T-cell (primary cell): ENCODE measurements at regions not wholly inside any gene's neighbourhood (a gene's known extent, or its start where the extent isn't known, plus 50 kb on each side); places are given as distances from the start of the nearest gene placed in this dataset.

Experiments
- ATAC-seq, 4 experiments: fragments of 200-7000 bp in 3 of 4; fragments of 150-1000 bp in 1 of 4; cut with Tn5 transposase; replicated peaks in 1 of 4; 1 replicate in 3 of 4; 2 replicates in 1 of 4; pipeline ENCODE4 v1.10.0; 2021; ENCODE audit warnings: moderate library complexity in 3 of 4, mild to moderate bottlenecking in 2 of 4, moderate number of reproducible peaks in 1 of 4
- CTCF ChIA-PET, 2 donors: fragments of 300-600 bp; sonication (Branson Sonifier 250); formaldehyde crosslinking; loops; one replicate each; lab custom pipeline; 2022; ENCODE audit warnings: antibody characterized with exemption in 2 of 2; lab: Charles Lee
- POLR2A ChIA-PET, 2 donors: fragments of 300-600 bp; sonication (Branson Sonifier 250); formaldehyde crosslinking; loops; one replicate each; lab custom pipeline; 2022; ENCODE audit warnings: antibody characterized with exemption in 2 of 2; lab: Charles Lee
- DNase-seq, 35 experiments: peaks; one replicate each; pipeline versions ENCODE4 v3.0.0 to v3.0.0-alpha.2; 2013 to 2023
- H3K27ac ChIP-seq: one replicate; pipeline ENCODE4 v1.5.1; 2013; ENCODE audit warnings: low read length
- H3K27me3 ChIP-seq, 2 experiments: replicated peaks in 1 of 2; 1 replicate in 1 of 2; 2 replicates in 1 of 2; pipeline versions ENCODE4 v1.6.1 to v1.7.0; 2013; ENCODE audit warnings: low read length in 1 of 2, mixed read lengths in 1 of 2; ENCODE audit not compliant: control insufficient read depth in 2 of 2, insufficient read depth in 2 of 2; ENCODE audit errors: extremely low read depth in 1 of 2
- H3K36me3 ChIP-seq, 2 donors: 1 replicate in 1 of 2; 2 replicates in 1 of 2; pipeline versions ENCODE4 v1.6.1 to v1.7.0; 2013; ENCODE audit warnings: low read length in 1 of 2; ENCODE audit not compliant: control insufficient read depth in 2 of 2, insufficient read depth in 1 of 2; ENCODE audit errors: extremely low read depth in 1 of 2
- H3K4me1 ChIP-seq, 2 experiments: 1 replicate in 1 of 2; 2 replicates in 1 of 2; pipeline versions ENCODE4 v1.6.1 to v1.7.0; 2013; ENCODE audit warnings: low read length in 2 of 2, mixed read lengths in 1 of 2; ENCODE audit not compliant: insufficient read depth in 2 of 2, control insufficient read depth in 1 of 2; ENCODE audit errors: extremely low read depth in 1 of 2
- H3K4me3 ChIP-seq, 2 donors: 1 replicate in 1 of 2; 2 replicates in 1 of 2; pipeline versions ENCODE4 v1.5.1 to v1.7.0; 2013; ENCODE audit warnings: mild to moderate bottlenecking in 2 of 2, low read length in 1 of 2, moderate library complexity in 1 of 2; ENCODE audit not compliant: control insufficient read depth in 1 of 2; ENCODE audit errors: extremely low read depth in 1 of 2
- H3K9me3 ChIP-seq: 2 replicates; pipeline ENCODE4 v1.7.0; 2013
- H3K27ac Mint-ChIP-seq, 2 donors: one replicate each; pipeline ENCODE4 v1.8.0; 2020 to 2021; ENCODE audit warnings: mild to moderate bottlenecking in 2 of 2, mixed read lengths in 2 of 2
- H3K27me3 Mint-ChIP-seq, 2 donors: one replicate each; pipeline ENCODE4 v1.8.0; 2021 to 2022; ENCODE audit warnings: mixed read lengths in 2 of 2
- H3K36me3 Mint-ChIP-seq: one replicate; pipeline ENCODE4 v1.8.0; 2021; ENCODE audit warnings: mixed read lengths
- H3K4me1 Mint-ChIP-seq, 3 donors: one replicate each; pipeline ENCODE4 v1.8.0; 2020 to 2022; ENCODE audit warnings: mixed read lengths in 3 of 3, mild to moderate bottlenecking in 1 of 3
- H3K4me3 Mint-ChIP-seq, 3 donors: one replicate each; pipeline ENCODE4 v1.8.0; 2020 to 2022; ENCODE audit warnings: mild to moderate bottlenecking in 3 of 3, mixed read lengths in 3 of 3, moderate library complexity in 3 of 3
- H3K9me3 Mint-ChIP-seq, 3 donors: one replicate each; pipeline ENCODE4 v1.8.0; 2020 to 2022; ENCODE audit warnings: mixed read lengths in 3 of 3
- WGBS: methylation state at CpG from one replicate; pipeline ENCODE4 v1.1.5; 2013; ENCODE audit warnings: missing lambda C conversion rate; ENCODE audit not compliant: insufficient coverage; 5-methylcytosine and 5-hydroxymethylcytosine counted together

DNA sequence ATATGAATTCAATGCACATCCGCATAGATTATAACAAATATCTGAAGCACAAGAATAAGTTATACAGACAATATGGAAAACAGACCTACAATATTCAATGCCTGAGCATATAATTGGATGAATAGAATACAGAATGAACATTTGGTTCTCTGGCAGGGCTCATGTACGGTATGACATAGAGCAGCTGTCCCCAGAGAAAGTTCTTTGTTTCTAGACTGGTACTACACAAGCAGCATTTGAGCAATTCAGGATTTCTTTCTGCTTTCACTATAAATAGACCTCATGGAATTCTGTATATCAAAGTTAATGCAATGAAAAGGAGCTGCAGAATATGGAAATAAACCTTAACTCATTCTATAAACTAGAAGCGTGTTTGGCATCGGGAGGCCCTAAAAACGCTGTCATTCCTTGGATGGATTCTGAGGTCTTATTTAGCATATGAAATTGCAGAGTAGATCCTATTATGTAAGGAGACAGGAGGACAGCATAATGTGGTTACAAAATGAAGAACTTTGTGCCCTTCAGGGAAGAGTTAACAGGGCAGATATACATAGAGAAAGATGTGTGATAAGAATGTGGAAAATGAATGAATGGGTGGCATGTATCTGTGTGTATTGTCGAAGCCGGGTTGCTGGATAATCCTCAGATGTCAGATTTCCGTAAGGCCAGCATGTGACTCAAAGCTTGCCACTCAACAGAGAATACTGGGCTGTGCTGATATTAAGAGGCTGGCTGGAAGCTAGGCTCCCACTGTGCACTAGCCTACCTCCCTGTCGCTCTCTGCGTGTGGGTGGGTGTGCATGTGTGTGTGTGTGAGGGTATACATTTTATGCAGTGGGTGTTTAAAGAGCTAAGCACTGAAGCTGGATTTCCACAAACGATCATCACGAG is 103.3 kb upstream of the SLC4A4 start:
- H3K4me1 ChIP-seq: no peaks in the 10 kb centered on the region
- no peak for DNase-seq
- 88% methylated on average over 3 of the region's 12 CpGs for WGBS
- Mint-ChIP-seq H3K36me3 (no peaks in the 10 kb centered on the region), H3K9me3 (no peaks in the 10 kb centered on the region), H3K27ac (no peak overlapping the region), H3K4me1 (peaks cover 0 to 2% (median 0%) of the 10 kb centered on the region in 3 donors), H3K27me3 (no peaks in the 10 kb centered on the region), H3K4me3 (no peak overlapping the region)
- no peak overlapping the region for H3K4me3 ChIP-seq
- ChIA-PET POLR2A (interaction anchor here (0.7 to 0.8 kb wide), 2 partner anchors 11 to 1817 kb away, joined by 5 to 10 read pairs; no protein-coding TSS in a partner anchor), CTCF (interaction anchor here in 1 of 2 donors (0.7 kb wide), 1 partner anchor 34 kb away, joined by 8 read pairs; no protein-coding TSS in a partner anchor)
- no peaks in the 10 kb centered on the region for H3K27me3 ChIP-seq
- no peaks in the 10 kb centered on the region for H3K36me3 ChIP-seq
- no peak overlapping the region for H3K27ac ChIP-seq
- H3K9me3 ChIP-seq: no peaks in the 10 kb centered on the region
- no peak for ATAC-seq

DNA sequence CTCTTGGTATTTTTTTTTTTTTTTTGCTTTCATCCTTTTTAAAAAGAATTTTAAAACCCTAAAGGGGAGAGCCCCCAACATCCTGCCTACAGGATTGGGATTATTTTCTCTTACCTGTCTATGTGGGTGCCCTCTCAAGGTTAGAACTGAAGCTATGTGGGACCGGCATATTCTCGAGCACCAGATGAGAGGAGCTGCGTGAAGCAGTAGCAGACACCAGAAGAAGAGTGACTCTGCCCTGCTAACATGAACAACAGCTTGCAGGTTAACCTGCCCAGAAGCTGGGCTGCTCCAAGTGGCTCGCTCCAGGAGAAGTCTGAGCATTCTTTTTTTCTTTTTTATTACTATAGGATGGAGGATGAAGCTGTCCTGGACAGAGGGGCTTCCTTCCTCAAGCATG is 102.6 kb upstream of the SLC4A4 start:
- no peaks in the 10 kb centered on the region for H3K36me3 ChIP-seq
- H3K27me3 Mint-ChIP-seq: no peaks in the 10 kb centered on the region
- H3K27ac Mint-ChIP-seq: no peak overlapping the region
- 71% methylated on average over 3 of the region's 4 CpGs for WGBS
- CTCF ChIA-PET: interaction anchor here in 1 of 2 donors (0.5 to 0.7 kb wide), 2 partner anchors 33 to 36 kb away, joined by 3 to 8 read pairs; no protein-coding TSS in a partner anchor
- no peak for DNase-seq
- peaks cover 0 to 2% (median 0%) of the 10 kb centered on the region in 3 donors for H3K4me1 Mint-ChIP-seq
- no peaks in the 10 kb centered on the region for H3K36me3 Mint-ChIP-seq
- ATAC-seq: no peak
- no peak overlapping the region for H3K4me3 Mint-ChIP-seq
- H3K27me3 ChIP-seq: no peaks in the 10 kb centered on the region
- H3K4me1 ChIP-seq: no peaks in the 10 kb centered on the region
- no peaks in the 10 kb centered on the region for H3K9me3 ChIP-seq
- no peak overlapping the region for H3K4me3 ChIP-seq
- no peak overlapping the region for H3K27ac ChIP-seq
- POLR2A ChIA-PET: interaction anchor here (0.7 to 0.8 kb wide), 2 partner anchors 11 to 1816 kb away, joined by 5 to 10 read pairs; no protein-coding TSS in a partner anchor
- no peaks in the 10 kb centered on the region for H3K9me3 Mint-ChIP-seq

DNA sequence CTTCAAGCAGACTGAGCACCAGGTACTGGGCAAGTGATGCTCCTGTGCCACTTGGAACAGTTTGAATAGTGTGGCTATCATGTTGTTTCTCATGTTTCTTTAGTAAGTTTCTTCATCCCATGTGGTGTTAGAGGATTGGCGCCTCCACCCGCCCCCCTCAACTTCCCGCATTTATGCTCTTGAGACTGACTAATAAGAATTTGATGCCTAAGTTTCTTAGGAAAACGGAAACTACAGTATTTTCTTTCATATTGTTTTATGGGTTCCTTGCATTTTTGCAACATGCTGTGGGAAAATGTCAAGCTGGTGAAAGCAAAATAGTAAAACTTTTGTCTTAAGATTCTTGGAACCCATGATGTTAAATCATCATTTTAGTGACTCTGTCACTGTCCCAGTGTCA is 101.2 kb upstream of the SLC4A4 start:
- H3K27ac Mint-ChIP-seq: no peak overlapping the region
- H3K27me3 ChIP-seq: no peaks in the 10 kb centered on the region
- H3K4me1 Mint-ChIP-seq: peaks cover 0 to 2% (median 0%) of the 10 kb centered on the region in 3 donors
- no peak overlapping the region for H3K4me3 Mint-ChIP-seq
- H3K9me3 Mint-ChIP-seq: no peaks in the 10 kb centered on the region
- H3K27me3 Mint-ChIP-seq: no peaks in the 10 kb centered on the region
- H3K27ac ChIP-seq: no peak overlapping the region
- WGBS: no CpG with 5 or more reads among the region's 4 CpGs
- H3K4me3 ChIP-seq: no peak overlapping the region
- ChIA-PET CTCF (no interaction called here), POLR2A (no interaction called here)
- ATAC-seq (no peak), DNase-seq (no peak)
- H3K36me3 ChIP-seq: no peaks in the 10 kb centered on the region
- H3K36me3 Mint-ChIP-seq: no peaks in the 10 kb centered on the region
- H3K9me3 ChIP-seq: no peaks in the 10 kb centered on the region
- no peaks in the 10 kb centered on the region for H3K4me1 ChIP-seq

DNA sequence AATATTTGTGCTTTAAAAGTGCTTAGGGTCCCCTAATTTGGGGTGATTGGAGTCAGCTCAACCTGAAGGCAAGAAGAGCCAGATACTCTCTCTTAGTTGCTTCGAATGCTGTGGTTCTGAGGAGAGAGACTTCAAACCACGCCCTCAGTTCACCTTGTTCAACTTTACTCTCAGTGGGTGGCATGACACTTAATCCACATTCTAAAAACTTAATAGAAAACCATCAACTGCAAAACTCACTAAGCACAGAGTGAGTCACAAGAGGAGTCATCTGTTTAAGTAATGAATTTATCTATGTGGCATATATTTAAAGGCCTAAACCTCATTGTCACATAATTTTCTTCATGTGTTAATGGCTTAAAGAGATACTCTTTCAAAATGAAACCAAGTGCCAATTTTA is 99.5 kb upstream of the SLC4A4 start:
- Mint-ChIP-seq H3K9me3 (no peaks in the 10 kb centered on the region), H3K27ac (no peak overlapping the region), H3K27me3 (peaks cover 0 to 5% of the 10 kb centered on the region in 2 donors), H3K4me3 (no peak overlapping the region), H3K36me3 (no peaks in the 10 kb centered on the region), H3K4me1 (peaks cover 0 to 2% (median 0%) of the 10 kb centered on the region in 3 donors)
- H3K27me3 ChIP-seq: no peaks in the 10 kb centered on the region
- H3K4me3 ChIP-seq: no peak overlapping the region
- DNase-seq: no peak
- no peak for ATAC-seq
- CTCF ChIA-PET: no interaction called here
- H3K27ac ChIP-seq: no peak overlapping the region
- H3K36me3 ChIP-seq: no peaks in the 10 kb centered on the region
- WGBS: no CpG with 5 or more reads among the region's 2 CpGs
- H3K9me3 ChIP-seq: no peaks in the 10 kb centered on the region
- no peaks in the 10 kb centered on the region for H3K4me1 ChIP-seq
- POLR2A ChIA-PET: no interaction called here

DNA sequence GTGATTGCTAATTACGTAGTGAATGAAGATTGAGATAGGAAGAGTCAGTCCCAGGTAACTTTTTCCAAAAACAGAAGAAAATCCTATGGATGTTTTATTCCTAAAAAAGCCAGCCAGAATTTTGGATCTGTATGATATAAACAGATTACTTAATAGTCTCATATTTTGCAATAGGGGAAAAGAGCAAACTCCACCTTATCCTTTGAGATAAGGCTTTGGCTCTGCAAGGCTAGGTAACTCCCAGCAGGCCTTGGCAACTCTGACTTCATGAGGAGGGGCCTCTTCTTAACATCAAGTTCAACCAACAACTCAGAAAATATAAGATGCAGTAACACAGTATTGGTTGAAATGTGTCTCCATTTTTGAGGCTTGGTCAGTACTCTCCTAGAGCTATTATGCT is 98.7 kb upstream of the SLC4A4 start:
- no peaks in the 10 kb centered on the region for H3K9me3 Mint-ChIP-seq
- no peaks in the 10 kb centered on the region for H3K36me3 Mint-ChIP-seq
- H3K27ac ChIP-seq: no peak overlapping the region
- H3K4me3 ChIP-seq: no peak overlapping the region
- no peaks in the 10 kb centered on the region for H3K27me3 ChIP-seq
- POLR2A ChIA-PET: no interaction called here
- no CpG with 5 or more reads among the region's 1 CpG for WGBS
- no peaks in the 10 kb centered on the region for H3K36me3 ChIP-seq
- CTCF ChIA-PET: interaction anchor here in 1 of 2 donors (1.1 kb wide), 1 partner anchor 13 kb away, joined by 3 read pairs; no protein-coding TSS in a partner anchor
- H3K9me3 ChIP-seq: no peaks in the 10 kb centered on the region
- no peaks in the 10 kb centered on the region for H3K4me1 ChIP-seq
- ATAC-seq (no peak), DNase-seq (no peak)
- no peak overlapping the region for H3K4me3 Mint-ChIP-seq
- H3K4me1 Mint-ChIP-seq: peaks cover 0 to 2% (median 0%) of the 10 kb centered on the region in 3 donors
- no peak overlapping the region for H3K27ac Mint-ChIP-seq
- H3K27me3 Mint-ChIP-seq: peaks cover 0 to 5% of the 10 kb centered on the region in 2 donors

DNA sequence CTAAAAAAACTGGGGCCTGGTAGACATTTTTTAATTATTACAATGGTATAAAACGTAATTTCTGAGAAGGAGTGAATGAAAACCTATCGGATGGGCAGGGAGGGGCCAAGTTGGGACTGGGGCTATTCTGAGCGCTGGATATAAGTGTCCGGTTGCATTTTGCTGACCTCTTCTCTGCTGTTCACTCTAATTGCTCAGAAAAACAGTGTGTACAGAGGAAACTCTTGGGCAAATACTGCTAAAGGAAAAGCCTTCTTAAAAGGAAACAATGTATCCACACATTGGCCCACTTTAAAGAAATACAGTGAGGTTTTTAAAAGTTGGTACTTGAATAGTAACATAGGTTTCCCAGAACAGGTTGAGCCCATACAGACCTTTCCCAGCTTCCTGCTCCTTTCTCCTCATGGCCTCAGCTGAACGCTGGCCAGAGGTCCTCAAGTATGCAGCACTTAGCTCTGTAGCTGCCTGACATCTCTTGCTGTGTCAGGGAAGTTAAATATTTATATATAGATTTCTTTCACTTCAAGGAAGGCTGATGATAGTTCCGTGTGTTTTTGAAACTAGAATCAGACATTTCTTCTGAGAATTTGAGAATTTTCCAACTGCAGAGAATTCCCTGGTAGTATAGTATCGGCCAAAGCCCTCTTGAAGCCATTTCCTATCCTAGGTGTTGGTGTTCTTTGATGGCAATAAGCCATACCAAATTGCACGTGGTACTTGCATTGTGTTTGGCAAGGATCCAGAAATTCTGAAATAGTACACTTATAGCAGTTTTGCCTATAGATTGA is 97.1 kb upstream of the SLC4A4 start:
- H3K27me3 Mint-ChIP-seq: peaks cover 0 to 5% of the 10 kb centered on the region in 2 donors
- no peak for ATAC-seq
- H3K27ac ChIP-seq: no peak overlapping the region

More for the DNA sequence above, 97.1 kb upstream of the SLC4A4 start:
- WGBS: 100% methylated on average over 3 of the region's 8 CpGs
- H3K9me3 ChIP-seq: no peaks in the 10 kb centered on the region
- H3K4me3 Mint-ChIP-seq: no peak overlapping the region
- no peaks in the 10 kb centered on the region for H3K4me1 ChIP-seq
- no peak overlapping the region for H3K27ac Mint-ChIP-seq
- POLR2A ChIA-PET: no interaction called here
- CTCF ChIA-PET: interaction anchor here in 1 of 2 donors (0.5 kb wide), 1 partner anchor 59 kb away, joined by 3 read pairs; no protein-coding TSS in a partner anchor
- H3K36me3 ChIP-seq: no peaks in the 10 kb centered on the region
- no peaks in the 10 kb centered on the region for H3K36me3 Mint-ChIP-seq
- H3K27me3 ChIP-seq: no peaks in the 10 kb centered on the region
- H3K4me1 Mint-ChIP-seq: no peaks in the 10 kb centered on the region
- DNase-seq: no peak
- no peak overlapping the region for H3K4me3 ChIP-seq
- no peaks in the 10 kb centered on the region for H3K9me3 Mint-ChIP-seq
